ENCODE measurements at regions not wholly inside any gene's neighbourhood (a gene's known extent, or its start where the extent isn't known, plus 50 kb on each side); places are given as distances from the start of the nearest gene placed in this dataset.

GRCh38 chr9:126057121-126057825, 269.4 kb upstream of the MVB12B start (continued):
- TF ChIP-seq GABPA (IDR thresholded peaks at IDR 0.05; ENCODE audit: borderline replicate concordance, insufficient read depth, low read length) (no peak), FOSL1 (IDR thresholded peaks at IDR 0.05; ENCODE audit: insufficient read depth, low read depth, low read length) (no peak)
